ENCODE measurements at regions not wholly inside any gene's neighbourhood (a gene's known extent, or its start where the extent isn't known, plus 50 kb on each side); places are given as distances from the start of the nearest gene placed in this dataset.

DNA sequence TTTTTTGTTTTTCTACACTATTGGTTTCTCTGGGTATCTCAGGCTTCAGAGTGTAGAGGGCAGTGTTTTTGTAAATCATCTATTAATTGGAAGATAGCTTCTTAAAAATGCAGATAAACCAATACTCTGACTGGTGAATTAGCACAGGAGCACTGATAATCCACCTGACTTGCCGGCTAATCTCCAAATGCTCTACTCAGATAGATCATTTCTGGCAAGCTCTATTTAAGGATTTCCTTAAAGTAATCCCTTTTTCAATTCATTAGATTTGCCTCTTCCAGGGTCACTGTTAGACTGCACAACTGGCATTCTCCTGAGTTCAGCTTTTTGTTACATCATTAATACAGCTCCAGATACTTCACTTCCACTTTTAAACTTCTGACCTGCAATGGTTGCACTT is 1390.3 kb upstream of the NUDT12 start:
- Histone ChIP-seq H3K27ac (ENCODE audit: extremely low read depth, low read depth, low read length) (no peak overlapping the region), H3K4me1 (ENCODE audit: control insufficient read depth, insufficient read depth, low read length) (no peaks in the 10 kb centered on the region), H3K36me3 (ENCODE audit: control insufficient read depth in 2 of 2, insufficient read depth in 1 of 2, low read length in 2 of 2) (no peaks in the 10 kb centered on the region), H3K9me3 (ENCODE audit: control insufficient read depth, insufficient read depth, low read depth, low read length) (no peaks in the 10 kb centered on the region), H3K4me3 (ENCODE audit: low read depth, low read length) (no peak overlapping the region)
- CTCF ChIA-PET: no interaction called here
- no peak for TF ChIP-seq PRDM4 (tag by site-specific recombination; IDR thresholded peaks at IDR 0.05)
- no peak for TF ChIP-seq ZNF837 (tag by site-specific recombination; IDR thresholded peaks at IDR 0.05)
- TF ChIP-seq ZNF645 (tag by site-specific recombination; IDR thresholded peaks at IDR 0.05): no peak
- TF ChIP-seq, protein P1, sequence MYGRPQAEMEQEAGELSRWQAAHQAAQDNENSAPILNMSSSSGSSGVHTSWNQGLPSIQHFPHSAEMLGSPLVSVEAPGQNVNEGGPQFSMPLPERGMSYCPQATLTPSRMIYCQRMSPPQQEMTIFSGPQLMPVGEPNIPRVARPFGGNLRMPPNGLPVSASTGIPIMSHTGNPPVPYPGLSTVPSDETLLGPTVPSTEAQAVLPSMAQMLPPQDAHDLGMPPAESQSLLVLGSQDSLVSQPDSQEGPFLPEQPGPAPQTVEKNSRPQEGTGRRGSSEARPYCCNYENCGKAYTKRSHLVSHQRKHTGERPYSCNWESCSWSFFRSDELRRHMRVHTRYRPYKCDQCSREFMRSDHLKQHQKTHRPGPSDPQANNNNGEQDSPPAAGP (tag by site-specific recombination; IDR thresholded peaks at IDR 0.05): no peak
- no peak for TF ChIP-seq SP3 (tag by site-specific recombination; IDR thresholded peaks at IDR 0.05)
- TF ChIP-seq ZNF626 (tag by site-specific recombination; IDR thresholded peaks at IDR 0.05): no peak
- no peak for TF ChIP-seq ZNF549 (tag by site-specific recombination; IDR thresholded peaks at IDR 0.05)
- no peak for TF ChIP-seq ZNF558 (tag by site-specific recombination; IDR thresholded peaks at IDR 0.05)
- no peak for TF ChIP-seq ZNF677 (tag by site-specific recombination; IDR thresholded peaks at IDR 0.05)
- no peak for TF ChIP-seq ATF2 (tag by site-specific recombination; IDR thresholded peaks at IDR 0.05; ENCODE audit: low read depth)
- TF ChIP-seq ZNF394 (tag by site-specific recombination; IDR thresholded peaks at IDR 0.05; ENCODE audit: borderline replicate concordance): no peak
- TF ChIP-seq ZNF501 (tag by site-specific recombination; IDR thresholded peaks at IDR 0.05): no peak
- no peak for TF ChIP-seq IKZF3 (tag by site-specific recombination; IDR thresholded peaks at IDR 0.05)
- TF ChIP-seq, protein P2, sequence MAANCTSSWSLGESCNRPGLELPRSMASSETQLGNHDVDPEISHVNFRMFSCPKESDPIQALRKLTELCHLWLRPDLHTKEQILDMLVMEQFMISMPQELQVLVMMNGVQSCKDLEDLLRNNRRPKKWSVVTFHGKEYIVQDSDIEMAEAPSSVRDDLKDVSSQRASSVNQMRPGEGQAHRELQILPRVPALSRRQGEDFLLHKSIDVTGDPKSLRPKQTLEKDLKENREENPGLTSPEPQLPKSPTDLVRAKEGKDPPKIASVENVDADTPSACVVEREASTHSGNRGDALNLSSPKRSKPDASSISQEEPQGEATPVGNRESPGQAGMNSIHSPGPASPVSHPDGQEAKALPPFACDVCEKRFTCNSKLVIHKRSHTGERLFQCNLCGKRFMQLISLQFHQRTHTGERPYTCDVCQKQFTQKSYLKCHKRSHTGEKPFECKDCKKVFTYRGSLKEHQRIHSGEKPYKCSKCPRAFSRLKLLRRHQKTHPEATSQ (tag by site-specific recombination; IDR thresholded peaks at IDR 0.05): no peak
- no peak for TF ChIP-seq ZNF785 (tag by site-specific recombination; IDR thresholded peaks at IDR 0.05)
- TF ChIP-seq ZNF10 (tag by site-specific recombination; IDR thresholded peaks at IDR 0.05): no peak
- POLR2A ChIA-PET: no interaction called here

DNA sequence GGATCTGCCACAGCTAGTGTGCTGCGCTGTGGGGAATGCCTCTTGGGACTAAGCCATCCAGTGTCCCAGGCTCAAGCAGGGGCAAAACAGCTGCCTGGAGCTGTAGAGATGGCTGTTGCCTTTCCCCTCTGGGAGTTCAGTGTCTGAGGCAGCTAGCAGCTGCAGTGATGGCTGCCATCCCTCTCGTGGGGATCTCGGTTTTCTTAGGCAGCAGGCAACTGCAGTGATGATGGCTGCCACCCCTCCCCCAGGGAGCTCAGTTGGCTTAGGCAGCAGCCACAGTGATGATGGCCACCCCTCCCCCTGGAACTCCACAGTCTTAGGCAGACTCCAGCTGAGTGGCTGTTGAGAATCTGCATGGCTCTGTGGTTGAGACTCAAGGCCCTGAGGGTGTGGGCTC is 1389.2 kb upstream of the NUDT12 start:
- ChIA-PET CTCF (no interaction called here), POLR2A (no interaction called here)
- no peak overlapping the region for H3K4me3 ChIP-seq (ENCODE audit: low read depth, low read length)
- no peaks in the 10 kb centered on the region for H3K36me3 ChIP-seq (ENCODE audit: control insufficient read depth in 2 of 2, insufficient read depth in 1 of 2, low read length in 2 of 2)
- no peak overlapping the region for H3K27ac ChIP-seq (ENCODE audit: extremely low read depth, low read depth, low read length)
- H3K4me1 ChIP-seq (ENCODE audit: control insufficient read depth, insufficient read depth, low read length): no peaks in the 10 kb centered on the region
- H3K9me3 ChIP-seq (ENCODE audit: control insufficient read depth, insufficient read depth, low read depth, low read length): no peaks in the 10 kb centered on the region
- TF ChIP-seq ZNF26 (tag by site-specific recombination; IDR thresholded peaks at IDR 0.05) (no peak), SCRT1 (tag by site-specific recombination; IDR thresholded peaks at IDR 0.05; ENCODE audit: borderline replicate concordance) (no peak), ZBTB20 (tag by site-specific recombination; IDR thresholded peaks at IDR 0.05) (no peak), ZSCAN16 (tag by site-specific recombination; IDR thresholded peaks at IDR 0.05) (no peak), ZBTB7A (tag by site-specific recombination; IDR thresholded peaks at IDR 0.05; ENCODE audit: low read depth) (no peak), PRDM10 (tag by site-specific recombination; IDR thresholded peaks at IDR 0.05) (no peak), ZNF544 (tag by site-specific recombination; IDR thresholded peaks at IDR 0.05) (no peak), ZFP41 (tag by site-specific recombination; IDR thresholded peaks at IDR 0.05; ENCODE audit: borderline replicate concordance) (no peak)

All from HEK293 (cell line).